Stimulated activated CD4-positive, alpha-beta T cell treated with anti-CD3 and anti-CD28 coated beads, Interleukin-12 subunit alpha, Interleukin-12 subunit beta, amount 100 ng/mL, for 24 hours (primary cell): ENCODE measurements at regions not wholly inside any gene's neighbourhood (a gene's known extent, or its start where the extent isn't known, plus 50 kb on each side); places are given as distances from the start of the nearest gene placed in this dataset.
A peak's percentile ranks its signal among the peaks of the same experiment; 100 is the strongest.

Experiments used
- DNase-seq, 2 experiments: peaks; one replicate each; pipeline ENCODE4 v3.0.0-alpha.2; 2020; ENCODE audit warnings: low read depth in 2 of 2

GRCh38 chr5:128895122-128895521 is 70.2 kb upstream of the SLC27A6 start:
- no peak for DNase-seq

DNA sequence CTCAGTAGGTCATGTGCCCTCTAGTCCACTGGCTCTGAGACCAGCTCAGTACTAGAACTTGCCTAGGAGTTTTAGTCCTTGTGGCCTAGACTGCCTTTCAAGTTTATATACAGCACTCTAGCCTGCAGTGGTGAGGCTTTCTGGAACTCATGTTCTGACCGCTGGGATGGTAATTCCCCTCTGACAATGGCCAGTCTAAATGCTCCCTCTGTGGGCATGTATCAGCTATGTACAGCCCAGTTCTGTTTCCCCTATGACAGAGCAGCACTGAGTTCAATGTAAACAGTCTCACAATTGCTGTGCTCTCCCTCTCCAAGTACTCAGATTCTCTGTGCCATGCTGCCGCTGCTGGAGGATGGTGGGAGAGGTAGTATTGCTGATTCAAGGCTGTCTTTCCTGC is 68.6 kb upstream of the SLC27A6 start:
- DNase-seq = no peak

DNA sequence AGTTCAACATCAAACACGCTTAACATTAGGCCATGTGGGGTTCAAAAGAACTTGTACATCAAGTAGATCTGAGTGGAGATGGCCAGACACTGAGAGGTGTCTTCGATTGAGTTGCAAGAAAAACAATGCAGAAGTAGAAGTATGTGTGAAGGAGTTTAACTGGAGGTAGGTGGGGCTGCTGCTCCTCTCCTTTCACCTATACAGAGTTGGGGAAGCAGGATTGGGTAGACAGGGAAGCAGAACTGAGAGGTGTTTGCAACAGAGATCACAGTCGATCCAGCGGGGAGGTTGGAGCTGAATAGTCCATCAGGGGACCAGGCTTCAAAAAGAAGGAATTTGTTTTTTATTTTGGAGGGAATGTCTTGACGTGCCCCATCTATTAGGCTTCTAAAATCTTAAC is 61.7 kb upstream of the SLC27A6 start:
- no peak for DNase-seq

GRCh38 chr5:128904805-128905567 is 60.3 kb upstream of the SLC27A6 start:
- no peak for DNase-seq

GRCh38 chr5:128905568-128906110 is 59.6 kb upstream of the SLC27A6 start:
- peak in 1 of 2 experiments; percentile 6 for DNase-seq

DNA sequence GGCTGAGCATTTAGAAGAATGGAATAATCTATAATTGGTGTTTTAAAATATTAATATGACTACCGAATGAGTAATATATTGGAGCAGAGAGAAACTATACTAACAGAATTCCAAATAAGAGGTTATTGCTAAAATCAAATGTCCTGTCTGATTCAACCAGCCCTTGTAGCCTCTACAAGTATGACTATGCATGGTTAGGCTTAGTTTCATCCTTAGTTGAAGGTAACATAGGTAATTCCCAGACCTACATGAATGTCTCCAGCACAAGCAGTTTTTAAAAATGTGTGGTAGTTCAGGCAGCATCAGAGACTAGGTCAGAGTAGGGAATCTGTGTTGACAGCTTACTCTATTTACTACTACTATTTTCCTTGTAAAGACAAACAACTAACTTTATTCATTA is 51.7 kb upstream of the SLC27A6 start:
- no peak for DNase-seq
